ENCODE measurements at regions not wholly inside any gene's neighbourhood (a gene's known extent, or its start where the extent isn't known, plus 50 kb on each side); places are given as distances from the start of the nearest gene placed in this dataset.
A peak's percentile ranks its signal among the peaks of the same experiment; 100 is the strongest.

- H3K4me2 ChIP-seq (ENCODE audit: low read depth, low read length) = no peak overlapping the region
These were observed 168.9 kb upstream of the PDE10A start for GRCh38 chr6:165831812-165832510.

DNA sequence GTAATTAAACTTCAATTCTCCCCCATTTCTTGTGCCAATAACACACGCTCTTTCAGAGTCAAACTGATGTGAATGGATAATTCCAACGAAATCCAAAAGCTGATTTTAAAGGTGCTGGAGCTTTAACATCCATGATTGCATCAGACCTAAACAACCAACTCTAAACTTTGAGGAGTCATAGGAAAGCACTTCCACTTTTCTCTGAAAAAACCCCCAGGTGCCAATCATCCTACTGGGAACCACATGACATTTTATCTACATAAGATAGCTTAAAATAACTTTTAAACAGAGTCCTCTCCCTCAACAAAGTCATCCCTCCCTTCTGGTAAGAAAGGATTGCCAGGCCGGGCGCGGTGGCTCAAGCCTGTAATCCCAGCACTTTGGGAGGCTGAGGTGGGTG, 167.7 kb upstream of the PDE10A start:
- DNase-seq = no peak
- Histone ChIP-seq H3K27me3 (replicated peaks; ENCODE audit: insufficient read depth, low read length) (no peaks in the 10 kb centered on the region), H3K27ac (ENCODE audit: low read length) (no peak overlapping the region), H3K9me2 (replicated peaks; ENCODE audit: insufficient read depth, low read length) (no peaks in the 10 kb centered on the region), H2AFZ (ENCODE audit: low read length) (no peak overlapping the region), H3K4me3 (ENCODE audit: low read length) (no peak overlapping the region), H3F3A (ENCODE audit: insufficient read depth, low read length) (no peaks in the 10 kb centered on the region), H3K36me3 (replicated peaks; ENCODE audit: insufficient read depth, low read length) (no peaks in the 10 kb centered on the region), H3K79me2 (ENCODE audit: low read length) (no peaks in the 10 kb centered on the region), H3K4me2 (ENCODE audit: low read depth, low read length) (no peak overlapping the region), H3K4me1 (ENCODE audit: low read length) (no peaks in the 10 kb centered on the region), H4K20me1 (ENCODE audit: insufficient read depth, low read length) (no peaks in the 10 kb centered on the region), H3K9me3 (replicated peaks; ENCODE audit: insufficient read depth, low read length) (no peaks in the 10 kb centered on the region), H3K9ac (ENCODE audit: low read length) (no peak overlapping the region)
- TF ChIP-seq EZH2phosphoT487 (IDR thresholded peaks at IDR 0.05; ENCODE audit: low read length) = no peak

More at GRCh38 chr6:165831812-165832510, 168.9 kb upstream of the PDE10A start:
- H3K27me3 ChIP-seq (replicated peaks; ENCODE audit: insufficient read depth, low read length) = no peaks in the 10 kb centered on the region
- H3F3A ChIP-seq (ENCODE audit: insufficient read depth, low read length) = no peaks in the 10 kb centered on the region
- no peak overlapping the region for H3K27ac ChIP-seq (ENCODE audit: low read length)
- no peaks in the 10 kb centered on the region for H3K4me1 ChIP-seq (ENCODE audit: low read length)
- no peak for TF ChIP-seq EZH2phosphoT487 (IDR thresholded peaks at IDR 0.05; ENCODE audit: low read length)
- no peak for TF ChIP-seq EZH2 (optimal IDR thresholded peaks at IDR 0.05; ENCODE audit: low read depth, low read length)
- TF ChIP-seq, protein P1, sequence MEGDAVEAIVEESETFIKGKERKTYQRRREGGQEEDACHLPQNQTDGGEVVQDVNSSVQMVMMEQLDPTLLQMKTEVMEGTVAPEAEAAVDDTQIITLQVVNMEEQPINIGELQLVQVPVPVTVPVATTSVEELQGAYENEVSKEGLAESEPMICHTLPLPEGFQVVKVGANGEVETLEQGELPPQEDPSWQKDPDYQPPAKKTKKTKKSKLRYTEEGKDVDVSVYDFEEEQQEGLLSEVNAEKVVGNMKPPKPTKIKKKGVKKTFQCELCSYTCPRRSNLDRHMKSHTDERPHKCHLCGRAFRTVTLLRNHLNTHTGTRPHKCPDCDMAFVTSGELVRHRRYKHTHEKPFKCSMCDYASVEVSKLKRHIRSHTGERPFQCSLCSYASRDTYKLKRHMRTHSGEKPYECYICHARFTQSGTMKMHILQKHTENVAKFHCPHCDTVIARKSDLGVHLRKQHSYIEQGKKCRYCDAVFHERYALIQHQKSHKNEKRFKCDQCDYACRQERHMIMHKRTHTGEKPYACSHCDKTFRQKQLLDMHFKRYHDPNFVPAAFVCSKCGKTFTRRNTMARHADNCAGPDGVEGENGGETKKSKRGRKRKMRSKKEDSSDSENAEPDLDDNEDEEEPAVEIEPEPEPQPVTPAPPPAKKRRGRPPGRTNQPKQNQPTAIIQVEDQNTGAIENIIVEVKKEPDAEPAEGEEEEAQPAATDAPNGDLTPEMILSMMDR (IDR thresholded peaks at IDR 0.05; ENCODE audit: low read length) = no peak
- H3K79me2 ChIP-seq (ENCODE audit: low read length) = no peaks in the 10 kb centered on the region
- H3K9ac ChIP-seq (ENCODE audit: low read length) = no peak overlapping the region
- no peaks in the 10 kb centered on the region for H3K9me2 ChIP-seq (replicated peaks; ENCODE audit: insufficient read depth, low read length)
- H4K20me1 ChIP-seq (ENCODE audit: insufficient read depth, low read length) = no peaks in the 10 kb centered on the region
- H2AFZ ChIP-seq (ENCODE audit: low read length) = no peak overlapping the region
- H3K36me3 ChIP-seq (replicated peaks; ENCODE audit: insufficient read depth, low read length) = no peaks in the 10 kb centered on the region
- DNase-seq = peak; percentile 9
- no peaks in the 10 kb centered on the region for H3K9me3 ChIP-seq (replicated peaks; ENCODE audit: insufficient read depth, low read length)
- H3K4me3 ChIP-seq (ENCODE audit: low read length) = no peak overlapping the region

- Histone ChIP-seq H4K20me1 (ENCODE audit: insufficient read depth, low read length) (no peaks in the 10 kb centered on the region), H3K9me3 (replicated peaks; ENCODE audit: insufficient read depth, low read length) (no peaks in the 10 kb centered on the region), H3K4me1 (ENCODE audit: low read length) (no peaks in the 10 kb centered on the region), H3K4me3 (ENCODE audit: low read length) (no peak overlapping the region), H3K36me3 (replicated peaks; ENCODE audit: insufficient read depth, low read length) (no peaks in the 10 kb centered on the region), H3F3A (ENCODE audit: insufficient read depth, low read length) (no peaks in the 10 kb centered on the region), H3K27ac (ENCODE audit: low read length) (no peak overlapping the region), H3K27me3 (replicated peaks; ENCODE audit: insufficient read depth, low read length) (no peaks in the 10 kb centered on the region), H3K4me2 (ENCODE audit: low read depth, low read length) (no peak overlapping the region), H3K9ac (ENCODE audit: low read length) (no peak overlapping the region), H2AFZ (ENCODE audit: low read length) (no peak overlapping the region), H3K79me2 (ENCODE audit: low read length) (no peaks in the 10 kb centered on the region), H3K9me2 (replicated peaks; ENCODE audit: insufficient read depth, low read length) (no peaks in the 10 kb centered on the region)
- DNase-seq = no peak
- TF ChIP-seq EZH2phosphoT487 (IDR thresholded peaks at IDR 0.05; ENCODE audit: low read length) (no peak), EZH2 (optimal IDR thresholded peaks at IDR 0.05; ENCODE audit: low read depth, low read length) (no peak)
- TF ChIP-seq, protein P1 (IDR thresholded peaks at IDR 0.05; ENCODE audit: low read length) = no peak
These were observed 166.3 kb upstream of the PDE10A start for GRCh38 chr6:165829376-165829775.

DNA sequence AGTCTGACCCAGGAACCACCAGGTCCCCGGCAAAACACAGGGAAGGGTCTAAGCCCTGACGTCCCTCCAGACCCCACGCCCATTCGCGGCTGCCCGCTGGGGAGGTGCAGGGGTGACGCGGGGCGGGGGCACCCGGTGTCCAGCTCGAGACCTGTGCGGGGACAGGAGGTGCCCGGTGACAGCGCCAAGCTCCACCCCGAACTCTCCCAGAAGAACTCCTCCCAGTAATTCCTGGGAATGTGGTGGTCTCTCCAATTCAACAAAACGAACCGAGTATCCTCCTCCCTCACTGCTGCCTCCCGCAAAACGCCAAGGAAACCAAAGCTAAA, 164.1 kb upstream of the PDE10A start:
- no peaks in the 10 kb centered on the region for H3K79me2 ChIP-seq (ENCODE audit: low read length)
- H2AFZ ChIP-seq (ENCODE audit: low read length) = no peak overlapping the region
- no peaks in the 10 kb centered on the region for H3K27me3 ChIP-seq (replicated peaks; ENCODE audit: insufficient read depth, low read length)
- no peaks in the 10 kb centered on the region for H3F3A ChIP-seq (ENCODE audit: insufficient read depth, low read length)
- no peaks in the 10 kb centered on the region for H3K4me1 ChIP-seq (ENCODE audit: low read length)
- no peaks in the 10 kb centered on the region for H4K20me1 ChIP-seq (ENCODE audit: insufficient read depth, low read length)
- no peak overlapping the region for H3K4me2 ChIP-seq (ENCODE audit: low read depth, low read length)
- no peak overlapping the region for H3K27ac ChIP-seq (ENCODE audit: low read length)
- TF ChIP-seq EZH2 (optimal IDR thresholded peaks at IDR 0.05; ENCODE audit: low read depth, low read length) (no peak), EZH2phosphoT487 (IDR thresholded peaks at IDR 0.05; ENCODE audit: low read length) (no peak)
- TF ChIP-seq, protein P1 (IDR thresholded peaks at IDR 0.05; ENCODE audit: low read length) = no peak
- no peak for DNase-seq
- H3K36me3 ChIP-seq (replicated peaks; ENCODE audit: insufficient read depth, low read length) = no peaks in the 10 kb centered on the region
- H3K9me2 ChIP-seq (replicated peaks; ENCODE audit: insufficient read depth, low read length) = no peaks in the 10 kb centered on the region
- no peak overlapping the region for H3K9ac ChIP-seq (ENCODE audit: low read length)
- H3K4me3 ChIP-seq (ENCODE audit: low read length) = no peak overlapping the region
- no peaks in the 10 kb centered on the region for H3K9me3 ChIP-seq (replicated peaks; ENCODE audit: insufficient read depth, low read length)

Measured in MM.1S (cell line).